ENCODE measurements at regions not wholly inside any gene's neighbourhood (a gene's known extent, or its start where the extent isn't known, plus 50 kb on each side); places are given as distances from the start of the nearest gene placed in this dataset.
A peak's percentile ranks its signal among the peaks of the same experiment; 100 is the strongest.

DNA sequence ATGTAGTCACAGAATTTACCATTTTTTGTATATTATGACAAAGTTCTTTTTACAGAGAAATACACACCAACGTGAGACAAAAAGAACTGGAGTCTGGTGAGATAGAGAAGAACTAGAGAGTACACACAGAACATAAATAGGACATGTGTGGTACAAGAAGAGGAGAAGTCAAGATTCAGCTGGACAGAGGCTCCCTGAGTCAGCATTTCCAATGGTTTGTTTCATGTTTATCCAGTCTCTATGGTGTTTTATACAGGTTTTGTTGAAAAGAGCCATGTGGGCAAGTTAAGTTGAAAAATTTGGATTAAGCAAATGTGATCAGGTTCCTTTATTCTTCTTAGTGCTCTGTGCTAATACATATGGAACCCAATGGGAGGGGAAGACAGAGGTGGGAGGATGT is 105.5 kb upstream of the AKR1E2 start:
- DNase-seq (ENCODE audit: low read depth) = no peak
- no peak overlapping the region for H3K4me3 ChIP-seq (ENCODE audit: low read length)
- TF ChIP-seq, protein P1, sequence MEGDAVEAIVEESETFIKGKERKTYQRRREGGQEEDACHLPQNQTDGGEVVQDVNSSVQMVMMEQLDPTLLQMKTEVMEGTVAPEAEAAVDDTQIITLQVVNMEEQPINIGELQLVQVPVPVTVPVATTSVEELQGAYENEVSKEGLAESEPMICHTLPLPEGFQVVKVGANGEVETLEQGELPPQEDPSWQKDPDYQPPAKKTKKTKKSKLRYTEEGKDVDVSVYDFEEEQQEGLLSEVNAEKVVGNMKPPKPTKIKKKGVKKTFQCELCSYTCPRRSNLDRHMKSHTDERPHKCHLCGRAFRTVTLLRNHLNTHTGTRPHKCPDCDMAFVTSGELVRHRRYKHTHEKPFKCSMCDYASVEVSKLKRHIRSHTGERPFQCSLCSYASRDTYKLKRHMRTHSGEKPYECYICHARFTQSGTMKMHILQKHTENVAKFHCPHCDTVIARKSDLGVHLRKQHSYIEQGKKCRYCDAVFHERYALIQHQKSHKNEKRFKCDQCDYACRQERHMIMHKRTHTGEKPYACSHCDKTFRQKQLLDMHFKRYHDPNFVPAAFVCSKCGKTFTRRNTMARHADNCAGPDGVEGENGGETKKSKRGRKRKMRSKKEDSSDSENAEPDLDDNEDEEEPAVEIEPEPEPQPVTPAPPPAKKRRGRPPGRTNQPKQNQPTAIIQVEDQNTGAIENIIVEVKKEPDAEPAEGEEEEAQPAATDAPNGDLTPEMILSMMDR (IDR thresholded peaks at IDR 0.05; ENCODE audit: insufficient read depth, low read depth, low read length, missing control alignments) = no peak

DNA sequence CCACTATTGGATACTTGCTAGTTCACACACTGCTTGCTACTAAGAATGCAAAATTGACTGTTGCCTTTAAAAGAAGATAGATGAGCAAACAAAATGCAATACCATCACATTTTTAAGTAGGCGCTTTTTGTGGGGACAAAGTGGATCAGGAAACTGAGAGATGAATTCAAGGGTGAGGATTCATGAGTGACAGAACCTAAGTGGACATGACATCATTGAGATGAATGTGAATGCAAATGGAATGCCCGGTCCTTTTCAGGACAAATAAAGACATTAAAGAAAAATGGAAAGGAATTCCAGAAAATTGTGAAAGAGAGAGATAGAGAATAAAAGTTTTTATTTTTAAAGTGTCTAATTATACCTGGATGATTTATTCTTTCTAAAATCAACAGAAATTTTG is 106.3 kb upstream of the AKR1E2 start:
- no peak overlapping the region for H3K4me3 ChIP-seq (ENCODE audit: low read length)
- TF ChIP-seq, protein P1 (IDR thresholded peaks at IDR 0.05; ENCODE audit: insufficient read depth, low read depth, low read length, missing control alignments) = no peak
- no peak for DNase-seq (ENCODE audit: low read depth)

DNA sequence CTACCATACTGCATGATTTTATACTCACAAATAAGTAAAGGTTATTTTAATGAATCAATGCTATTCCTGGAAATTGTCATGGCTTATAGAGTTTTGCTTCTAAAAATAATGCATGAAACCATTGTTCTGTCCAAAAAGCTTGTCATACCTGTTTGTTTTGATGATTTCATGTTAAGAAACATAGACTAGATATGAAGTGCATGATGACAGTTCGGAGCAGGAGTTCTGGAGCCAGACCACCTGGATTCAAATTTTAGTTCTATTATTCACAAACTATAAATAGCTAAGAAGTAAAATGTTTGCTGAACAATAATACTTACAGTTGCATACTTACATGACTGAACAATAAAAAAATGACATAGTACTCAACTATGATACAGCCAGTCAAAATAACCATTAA is 107.0 kb upstream of the AKR1E2 start:
- TF ChIP-seq, protein P1 (IDR thresholded peaks at IDR 0.05; ENCODE audit: insufficient read depth, low read depth, low read length, missing control alignments) = no peak
- peak; percentile 43 for DNase-seq (ENCODE audit: low read depth)
- H3K4me3 ChIP-seq (ENCODE audit: low read length) = no peak overlapping the region

DNA sequence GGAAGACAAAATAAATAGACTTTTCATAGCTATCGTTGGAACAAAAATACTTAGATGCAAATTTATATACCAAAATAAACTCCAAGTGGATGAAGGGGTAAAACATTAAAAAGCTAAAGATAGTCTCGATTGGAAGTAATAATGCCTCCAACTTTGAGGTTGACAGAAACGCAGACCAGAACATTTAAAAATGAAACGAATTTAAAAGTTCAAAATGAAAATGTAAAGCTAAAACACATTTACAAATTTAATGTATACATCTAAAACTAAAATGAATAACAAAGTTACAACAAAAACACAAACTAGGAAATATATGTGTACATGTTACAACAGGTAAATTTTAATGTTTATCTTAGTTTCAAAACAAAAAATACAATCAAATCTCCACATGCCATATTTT is 107.5 kb upstream of the AKR1E2 start:
- DNase-seq (ENCODE audit: low read depth) = no peak
- no peak overlapping the region for H3K4me3 ChIP-seq (ENCODE audit: low read length)
- TF ChIP-seq, protein P1 (IDR thresholded peaks at IDR 0.05; ENCODE audit: insufficient read depth, low read depth, low read length, missing control alignments) = no peak

DNA sequence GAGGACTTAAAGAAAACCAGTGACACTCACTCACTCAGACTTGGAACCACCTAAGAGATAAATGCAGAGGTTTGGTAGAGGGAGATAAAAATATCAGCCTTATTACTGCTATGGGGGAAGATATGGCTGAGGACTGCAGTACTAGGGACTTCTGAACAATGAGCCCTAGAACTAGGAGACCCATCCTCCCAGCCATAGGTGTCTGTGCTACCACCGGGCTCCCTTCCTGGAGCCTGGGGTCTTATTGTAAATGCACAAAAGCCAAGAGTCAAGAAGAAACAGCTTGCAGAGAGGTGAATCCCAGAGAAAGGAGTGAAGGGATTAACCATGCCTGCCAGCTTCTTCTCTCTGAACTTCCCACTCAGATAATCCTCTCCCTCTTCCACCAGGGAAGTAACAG is 108.3 kb upstream of the AKR1E2 start:
- TF ChIP-seq, protein P1 (IDR thresholded peaks at IDR 0.05; ENCODE audit: insufficient read depth, low read depth, low read length, missing control alignments) = no peak
- H3K4me3 ChIP-seq (ENCODE audit: low read length) = no peak overlapping the region
- DNase-seq (ENCODE audit: low read depth) = no peak

DNA sequence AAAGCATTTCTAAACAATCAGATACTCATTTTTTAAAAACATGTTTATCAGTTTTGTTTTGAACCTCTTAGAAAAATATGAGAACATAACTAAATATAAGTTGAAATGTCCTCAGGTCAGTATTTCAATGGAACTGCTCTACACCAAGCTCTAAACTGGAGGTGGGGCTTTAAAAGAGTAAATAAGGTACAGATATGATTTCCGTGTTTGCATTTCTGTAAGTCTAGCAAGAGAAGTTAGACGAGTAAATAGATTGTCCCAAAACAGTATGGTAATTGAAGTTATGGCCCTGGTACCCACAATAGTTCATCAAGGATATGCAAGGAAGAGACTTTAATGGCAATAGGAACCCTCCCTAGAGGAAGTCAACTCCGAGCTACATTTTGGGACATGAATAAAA is 115.1 kb upstream of the AKR1E2 start:
- H3K4me3 ChIP-seq (ENCODE audit: low read length) = no peak overlapping the region
- no peak for DNase-seq (ENCODE audit: low read depth)
- TF ChIP-seq, protein P1 (IDR thresholded peaks at IDR 0.05; ENCODE audit: insufficient read depth, low read depth, low read length, missing control alignments) = no peak

DNA sequence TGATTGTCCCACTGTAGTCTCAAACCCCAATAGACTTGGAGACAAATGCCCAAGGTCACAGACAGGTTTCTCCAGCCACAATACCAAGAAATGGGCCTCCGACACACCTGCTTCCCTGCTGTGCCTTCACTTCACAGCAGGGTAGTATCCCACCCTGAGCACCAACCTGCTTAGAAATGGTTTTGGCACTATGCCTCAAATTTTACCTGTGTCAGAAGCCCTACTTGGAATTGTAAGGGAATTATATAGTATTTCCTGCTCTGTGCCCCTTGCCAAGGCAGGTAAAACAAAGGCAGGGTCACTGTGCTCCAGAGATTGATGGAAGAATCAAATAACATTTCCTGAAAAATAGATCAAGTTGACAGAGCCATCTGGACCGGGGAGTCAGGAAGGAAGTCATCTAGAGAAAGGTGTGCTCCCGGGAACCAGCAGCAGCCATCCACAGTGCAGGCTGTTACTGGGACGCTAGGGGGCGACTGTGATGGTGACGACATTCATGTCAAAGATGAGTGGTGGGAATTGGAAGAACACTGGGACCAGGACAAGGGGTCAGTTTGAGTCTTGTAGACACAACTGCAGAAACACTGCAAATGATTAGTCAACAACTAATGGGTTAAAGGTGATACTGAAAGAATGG is 117.8 kb upstream of the AKR1E2 start:
- TF ChIP-seq, protein P1 (IDR thresholded peaks at IDR 0.05; ENCODE audit: insufficient read depth, low read depth, low read length, missing control alignments) = peak; percentile 34
- H3K4me3 ChIP-seq (ENCODE audit: low read length) = no peak overlapping the region
- no peak for DNase-seq (ENCODE audit: low read depth)
